Astrocyte of the cerebellum (primary cell): ENCODE measurements at regions not wholly inside any gene's neighbourhood (a gene's known extent, or its start where the extent isn't known, plus 50 kb on each side); places are given as distances from the start of the nearest gene placed in this dataset.

Experiments used
- DNase-seq: peaks from one replicate; pipeline ENCODE4 v3.0.0-alpha.2; 2011; ENCODE audit warnings: low read depth
- H3K4me3 ChIP-seq: 2 replicates; pipeline ENCODE4 v1.5.1; 2011; ENCODE audit warnings: mild to moderate bottlenecking, low read depth, low read length, moderate library complexity
- CTCF ChIP-seq: IDR thresholded peaks from 2 replicates; pipeline ENCODE4 v1.5.1; 2012; ENCODE audit warnings: low read length, low read depth, moderate library complexity, mild to moderate bottlenecking; ENCODE audit errors: missing control alignments
- in situ Hi-C: cut with HindIII; loops from 2 replicates; pipeline ENCODE4 v1.10.0; 2017; ENCODE audit warnings: low sequenced_read_pairs

GRCh38 chr12:19829100-19829853, 390.0 kb downstream of the AEBP2 start:
- no peak overlapping the region for H3K4me3 ChIP-seq
- no peak for DNase-seq
- TF ChIP-seq CTCF: no peak
- in situ Hi-C loops: no loop called here

- no peak for DNase-seq
- in situ Hi-C loops: no loop called here
- no peak for TF ChIP-seq CTCF
- H3K4me3 ChIP-seq: no peak overlapping the region
Observed at GRCh38 chr12:19830446-19830845, 391.2 kb downstream of the AEBP2 start.

GRCh38 chr12:19833775-19834501, 394.6 kb downstream of the AEBP2 start:
- no peak for TF ChIP-seq CTCF
- in situ Hi-C loops: no loop called here
- DNase-seq: no peak
- no peak overlapping the region for H3K4me3 ChIP-seq

- no peak overlapping the region for H3K4me3 ChIP-seq
- in situ Hi-C loops: no loop called here
- DNase-seq: no peak
- no peak for TF ChIP-seq CTCF
Observed at GRCh38 chr12:19834592-19834991, 395.3 kb downstream of the AEBP2 start.

GRCh38 chr12:19836056-19836455, 396.8 kb downstream of the AEBP2 start:
- DNase-seq: no peak

GRCh38 chr12:19836456-19836855, 397.2 kb downstream of the AEBP2 start:
- in situ Hi-C loops: no loop called here
- H3K4me3 ChIP-seq: no peak overlapping the region
- no peak for TF ChIP-seq CTCF
- DNase-seq: no peak

More at GRCh38 chr12:19836056-19836455, 396.8 kb downstream of the AEBP2 start:
- TF ChIP-seq CTCF: no peak
- no peak overlapping the region for H3K4me3 ChIP-seq
- in situ Hi-C loops: no loop called here
